ENCODE measurements at regions not wholly inside any gene's neighbourhood (a gene's known extent, or its start where the extent isn't known, plus 50 kb on each side); places are given as distances from the start of the nearest gene placed in this dataset.
A peak's percentile ranks its signal among the peaks of the same experiment; 100 is the strongest.

DNA sequence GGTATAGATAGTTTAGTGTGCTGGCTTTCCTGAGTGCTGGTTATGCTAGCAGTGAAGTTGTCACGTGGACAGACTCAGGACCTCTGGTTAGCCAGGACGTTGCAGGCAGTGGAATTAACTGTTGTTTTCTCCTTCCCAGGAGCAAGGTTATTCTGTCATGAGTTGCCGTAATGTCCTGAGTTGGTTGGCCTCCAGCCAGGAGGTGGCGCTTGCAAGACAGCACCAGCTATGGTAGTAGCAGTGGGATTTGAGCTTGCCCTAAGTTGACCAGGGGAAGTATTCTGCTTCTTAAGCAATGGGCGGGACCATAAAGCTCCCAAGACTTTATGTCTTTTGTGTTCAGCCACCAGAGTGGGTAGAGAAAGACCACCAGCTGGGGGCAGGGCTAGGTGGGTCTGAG is 240.7 kb upstream of the DNAJC19 start:
- 86 to 90% methylated on average over 5 of the region's 5 CpGs for WGBS, 2 donors
- TF ChIP-seq POLR2A (IDR thresholded peaks at IDR 0.05): no peak
- TF ChIP-seq EP300 (IDR thresholded peaks at IDR 0.05): no peak
- TF ChIP-seq, protein P1, sequence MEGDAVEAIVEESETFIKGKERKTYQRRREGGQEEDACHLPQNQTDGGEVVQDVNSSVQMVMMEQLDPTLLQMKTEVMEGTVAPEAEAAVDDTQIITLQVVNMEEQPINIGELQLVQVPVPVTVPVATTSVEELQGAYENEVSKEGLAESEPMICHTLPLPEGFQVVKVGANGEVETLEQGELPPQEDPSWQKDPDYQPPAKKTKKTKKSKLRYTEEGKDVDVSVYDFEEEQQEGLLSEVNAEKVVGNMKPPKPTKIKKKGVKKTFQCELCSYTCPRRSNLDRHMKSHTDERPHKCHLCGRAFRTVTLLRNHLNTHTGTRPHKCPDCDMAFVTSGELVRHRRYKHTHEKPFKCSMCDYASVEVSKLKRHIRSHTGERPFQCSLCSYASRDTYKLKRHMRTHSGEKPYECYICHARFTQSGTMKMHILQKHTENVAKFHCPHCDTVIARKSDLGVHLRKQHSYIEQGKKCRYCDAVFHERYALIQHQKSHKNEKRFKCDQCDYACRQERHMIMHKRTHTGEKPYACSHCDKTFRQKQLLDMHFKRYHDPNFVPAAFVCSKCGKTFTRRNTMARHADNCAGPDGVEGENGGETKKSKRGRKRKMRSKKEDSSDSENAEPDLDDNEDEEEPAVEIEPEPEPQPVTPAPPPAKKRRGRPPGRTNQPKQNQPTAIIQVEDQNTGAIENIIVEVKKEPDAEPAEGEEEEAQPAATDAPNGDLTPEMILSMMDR (IDR thresholded peaks at IDR 0.05): no peak
- no peak for DNase-seq (ENCODE audit: low spot score in 2 of 2)
- no peak overlapping the region for H3K4me3 ChIP-seq
- H3K36me3 ChIP-seq: no peaks in the 10 kb centered on the region
- H3K27ac ChIP-seq: no peak overlapping the region
- H3K27me3 ChIP-seq: no peaks in the 10 kb centered on the region
- H3K4me1 ChIP-seq: no peaks in the 10 kb centered on the region
- no peaks in the 10 kb centered on the region for H3K9me3 ChIP-seq

DNA sequence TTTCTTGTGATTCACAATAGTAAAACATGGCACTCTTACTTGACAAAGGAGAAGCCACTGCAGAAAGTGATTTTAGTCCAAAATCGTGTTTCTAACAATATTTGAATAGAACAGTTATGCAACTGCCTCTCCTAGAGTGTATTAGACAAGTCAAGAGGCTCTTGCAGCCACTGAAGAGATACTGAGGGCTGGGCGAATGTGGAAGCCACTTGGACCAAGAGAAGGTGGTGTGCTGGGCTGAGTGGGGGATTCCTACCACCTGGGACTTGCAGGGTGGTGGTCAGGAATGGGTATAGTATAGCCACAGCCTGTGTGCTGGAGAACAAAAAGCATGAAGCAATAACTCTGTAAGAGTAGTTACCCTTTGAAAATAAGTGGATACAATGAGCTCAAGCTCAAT is 223.8 kb upstream of the DNAJC19 start:
- DNase-seq (ENCODE audit: low spot score in 2 of 2): no peak
- TF ChIP-seq EP300 (IDR thresholded peaks at IDR 0.05) (no peak), POLR2A (IDR thresholded peaks at IDR 0.05) (no peak)
- TF ChIP-seq, protein P1 (IDR thresholded peaks at IDR 0.05): no peak

DNA sequence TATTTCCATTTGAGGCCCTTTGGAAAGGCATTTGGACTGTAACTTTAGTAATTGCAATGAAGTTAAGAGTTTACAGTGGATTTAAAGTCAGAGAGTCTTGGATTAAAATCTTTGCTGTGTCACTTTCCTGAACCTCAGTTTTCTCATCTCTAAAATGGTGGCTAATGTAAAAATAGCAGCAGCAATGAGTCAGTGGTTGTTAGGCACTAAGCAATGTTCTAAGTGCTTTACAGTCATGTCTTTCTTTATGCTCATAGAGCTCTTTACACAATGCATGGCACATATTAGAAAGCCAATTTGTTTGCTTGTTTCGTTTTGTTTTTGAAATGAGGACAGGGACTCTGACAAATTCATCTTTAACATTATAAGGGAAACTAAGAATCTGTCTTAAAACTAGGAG is 222.7 kb upstream of the DNAJC19 start:
- H3K9me3 ChIP-seq: no peaks in the 10 kb centered on the region
- DNase-seq (ENCODE audit: low spot score in 2 of 2): no peak
- no peaks in the 10 kb centered on the region for H3K36me3 ChIP-seq
- WGBS, 2 donors: 62 to 73% methylated on average over 1 of the region's 1 CpG
- TF ChIP-seq, protein P1 (IDR thresholded peaks at IDR 0.05): no peak
- TF ChIP-seq POLR2A (IDR thresholded peaks at IDR 0.05) (no peak), EP300 (IDR thresholded peaks at IDR 0.05) (no peak)
- no peak overlapping the region for H3K4me3 ChIP-seq
- no peaks in the 10 kb centered on the region for H3K27me3 ChIP-seq
- no peaks in the 10 kb centered on the region for H3K4me1 ChIP-seq
- H3K27ac ChIP-seq: no peak overlapping the region

More for the DNA sequence above, 223.8 kb upstream of the DNAJC19 start:
- no peaks in the 10 kb centered on the region for H3K27me3 ChIP-seq
- 50 to 63% methylated on average over 2 of the region's 2 CpGs for WGBS, 2 donors
- no peak overlapping the region for H3K4me3 ChIP-seq
- no peaks in the 10 kb centered on the region for H3K36me3 ChIP-seq
- no peaks in the 10 kb centered on the region for H3K9me3 ChIP-seq
- H3K27ac ChIP-seq: no peak overlapping the region
- no peaks in the 10 kb centered on the region for H3K4me1 ChIP-seq

DNA sequence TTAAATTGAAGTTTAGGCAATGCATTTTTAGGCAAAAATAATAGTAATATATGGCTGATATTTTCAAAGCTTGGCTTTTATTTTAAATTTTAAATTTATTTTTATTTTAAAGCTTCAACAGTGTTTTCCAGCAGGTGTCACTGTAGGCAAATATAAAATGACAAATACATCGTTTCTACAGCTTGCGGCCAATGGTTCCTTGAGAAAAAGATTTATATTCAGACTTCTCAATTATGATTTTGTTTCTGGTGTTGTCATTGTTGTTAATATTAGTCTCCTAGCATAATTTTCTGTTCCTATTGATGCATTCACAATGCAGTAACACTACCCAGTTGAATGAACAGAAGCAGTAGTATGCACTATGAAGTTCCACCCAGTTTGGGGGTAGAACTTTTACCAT is 220.7 kb upstream of the DNAJC19 start:
- no peaks in the 10 kb centered on the region for H3K9me3 ChIP-seq
- TF ChIP-seq POLR2A (IDR thresholded peaks at IDR 0.05): no peak
- TF ChIP-seq EP300 (IDR thresholded peaks at IDR 0.05): no peak
- TF ChIP-seq, protein P1 (IDR thresholded peaks at IDR 0.05): peak; percentile 12 to 41 (median 31)
- DNase-seq (ENCODE audit: low spot score in 2 of 2): no peak
- H3K27me3 ChIP-seq: no peaks in the 10 kb centered on the region
- no peaks in the 10 kb centered on the region for H3K36me3 ChIP-seq
- no peak overlapping the region for H3K4me3 ChIP-seq
- WGBS, 2 donors: 4% methylated on average over 2 of the region's 2 CpGs
- no peak overlapping the region for H3K27ac ChIP-seq
- no peaks in the 10 kb centered on the region for H3K4me1 ChIP-seq

DNA sequence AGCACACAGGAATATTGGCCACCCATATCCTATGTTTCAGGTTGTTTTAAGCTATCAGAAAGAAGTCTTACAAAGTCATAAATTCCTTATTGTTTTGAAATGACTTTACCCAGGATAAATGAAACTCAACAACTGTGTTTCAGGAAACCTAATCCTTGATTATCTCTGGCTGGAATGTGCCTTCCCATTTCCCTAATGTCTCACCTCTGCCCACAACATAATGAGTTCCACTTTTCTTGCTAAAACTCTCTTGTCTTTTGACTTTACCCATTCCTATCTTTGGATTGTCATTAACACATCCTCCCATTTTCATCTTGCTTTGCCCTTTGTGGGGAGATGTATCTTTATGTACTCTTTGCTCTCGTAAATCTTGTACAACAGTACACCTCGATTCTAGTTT is 200.0 kb upstream of the DNAJC19 start:
- TF ChIP-seq, protein P1 (IDR thresholded peaks at IDR 0.05): no peak
- TF ChIP-seq POLR2A (IDR thresholded peaks at IDR 0.05): no peak
- DNase-seq (ENCODE audit: low spot score in 2 of 2): no peak
- H3K9me3 ChIP-seq: no peaks in the 10 kb centered on the region
- no peaks in the 10 kb centered on the region for H3K36me3 ChIP-seq
- no peak overlapping the region for H3K27ac ChIP-seq
- no peaks in the 10 kb centered on the region for H3K4me1 ChIP-seq
- H3K4me3 ChIP-seq: no peak overlapping the region
- H3K27me3 ChIP-seq: no peaks in the 10 kb centered on the region
- 87 to 88% methylated on average over 2 of the region's 2 CpGs for WGBS, 2 donors

Data from tibial nerve (tissue), 4 donors.